GM19397 (cell line): ENCODE measurements at regions not wholly inside any gene's neighbourhood (a gene's known extent, or its start where the extent isn't known, plus 50 kb on each side); places are given as distances from the start of the nearest gene placed in this dataset.
"Not testable (repeated sequence)": the region's sequence is repeated elsewhere in the genome, so short reads cannot be mapped to it uniquely, and the experiment has no call there.

Experiments
- ATAC-seq: cut with Tn5 transposase; IDR thresholded peaks from one replicate; pipeline ENCODE4 v1.9.1; 2021; ENCODE audit warnings: mild to moderate bottlenecking, moderate library complexity; ENCODE audit not compliant: unreplicated experiment

DNA sequence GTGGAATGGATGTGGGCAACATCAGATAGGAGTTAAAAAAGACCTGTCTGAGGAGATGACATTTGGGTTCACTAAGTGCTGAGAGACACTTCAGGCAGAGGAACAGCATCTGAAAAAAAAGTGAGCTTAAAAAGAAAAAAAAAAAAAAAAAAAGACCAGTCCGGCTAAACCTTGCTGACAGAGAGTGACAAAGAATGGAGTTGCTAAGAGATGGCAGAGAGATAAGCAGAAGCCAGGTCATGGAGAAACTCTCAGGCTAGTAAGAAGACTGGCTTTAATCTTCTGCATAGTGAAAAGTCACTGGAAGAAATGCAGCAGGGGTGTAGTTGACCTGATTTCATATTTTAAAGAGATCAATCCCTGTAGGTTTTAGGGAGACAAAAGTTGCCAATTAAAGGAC lies 711.1 kb upstream of the SEMA3D start:
- no peak for ATAC-seq

DNA sequence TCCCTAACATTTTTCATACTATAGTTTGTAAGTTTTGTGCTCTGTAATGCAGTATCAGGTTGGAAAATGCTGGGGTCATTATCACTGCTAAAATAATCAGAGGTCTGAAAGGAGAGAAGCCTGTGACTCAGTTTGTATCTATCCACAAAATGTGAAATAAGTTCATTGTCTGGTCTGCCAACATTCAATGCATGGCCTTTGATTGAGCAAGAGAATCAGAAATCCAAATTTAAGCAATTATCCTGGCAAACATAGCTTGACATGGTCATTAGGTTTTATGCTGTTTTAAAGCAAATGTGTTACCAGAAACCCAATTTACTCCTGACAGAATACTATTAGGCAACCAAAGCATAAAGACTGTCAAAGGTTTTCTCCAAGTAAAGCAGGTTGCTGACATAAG lies 709.7 kb upstream of the SEMA3D start:
- no peak for ATAC-seq

DNA sequence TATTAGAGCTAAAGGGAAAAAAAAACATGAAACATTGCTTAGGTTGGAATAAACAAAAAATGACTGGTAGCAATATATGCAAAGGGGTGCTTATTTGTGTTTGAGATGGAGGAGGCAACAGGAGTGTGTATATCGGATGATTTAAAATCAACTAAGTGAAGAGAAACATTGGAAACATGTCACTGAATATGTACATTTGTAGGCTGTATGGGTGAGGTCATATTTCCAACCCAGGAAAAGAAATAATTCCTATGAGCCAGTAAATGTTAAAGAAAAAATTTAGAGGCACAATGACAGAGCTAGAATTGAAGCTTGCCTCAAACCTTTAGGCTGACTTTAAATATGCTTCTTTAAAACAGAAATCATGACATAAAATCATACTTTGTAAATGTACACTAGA lies 709.0 kb upstream of the SEMA3D start:
- ATAC-seq: no peak

DNA sequence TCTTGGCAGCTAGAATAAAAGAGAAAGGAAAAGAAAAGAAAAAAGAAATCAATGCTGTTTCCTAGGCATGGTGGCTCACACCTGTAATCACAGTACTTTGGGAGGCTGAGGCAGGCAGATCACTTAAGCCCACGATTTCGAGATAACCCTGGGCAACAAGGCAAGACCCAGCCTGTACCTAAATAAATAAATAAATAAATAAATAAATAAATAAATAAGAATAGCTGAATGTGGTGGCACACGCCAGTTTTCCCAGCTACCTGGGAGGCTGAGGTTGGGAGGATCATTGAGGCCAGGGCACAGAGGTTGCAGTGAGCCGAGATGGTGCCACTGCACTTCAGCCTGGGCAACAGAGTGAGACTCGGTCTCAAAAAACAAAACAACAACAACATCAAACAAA lies 705.0 kb upstream of the SEMA3D start:
- ATAC-seq: not testable (repeated sequence)

DNA sequence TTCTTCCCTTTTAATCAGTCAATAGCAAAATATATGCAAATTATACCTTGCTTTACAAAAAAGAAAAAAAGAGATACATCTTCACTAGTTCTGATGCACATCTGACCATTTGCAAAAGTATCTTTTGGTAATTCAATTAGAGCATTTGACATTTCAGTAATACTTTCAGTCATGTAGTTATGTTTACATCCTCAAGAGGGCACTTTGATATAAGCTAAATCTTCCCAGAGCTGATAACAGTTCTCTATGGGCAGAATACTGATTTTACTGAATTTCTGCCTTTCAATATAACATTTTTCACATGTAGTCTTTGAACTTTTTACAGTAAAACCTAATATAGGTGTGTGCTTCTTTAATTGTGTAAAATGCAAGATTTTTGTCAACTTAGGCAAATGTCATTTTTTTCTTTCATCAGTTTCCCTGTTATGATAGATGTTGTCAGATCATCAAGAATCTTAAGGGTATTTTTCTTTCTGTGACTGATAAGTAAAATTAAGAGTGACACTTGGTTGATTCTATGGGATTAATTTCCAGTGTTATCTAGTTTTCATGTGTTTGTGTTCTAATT lies 703.5 kb upstream of the SEMA3D start:
- no peak for ATAC-seq

DNA sequence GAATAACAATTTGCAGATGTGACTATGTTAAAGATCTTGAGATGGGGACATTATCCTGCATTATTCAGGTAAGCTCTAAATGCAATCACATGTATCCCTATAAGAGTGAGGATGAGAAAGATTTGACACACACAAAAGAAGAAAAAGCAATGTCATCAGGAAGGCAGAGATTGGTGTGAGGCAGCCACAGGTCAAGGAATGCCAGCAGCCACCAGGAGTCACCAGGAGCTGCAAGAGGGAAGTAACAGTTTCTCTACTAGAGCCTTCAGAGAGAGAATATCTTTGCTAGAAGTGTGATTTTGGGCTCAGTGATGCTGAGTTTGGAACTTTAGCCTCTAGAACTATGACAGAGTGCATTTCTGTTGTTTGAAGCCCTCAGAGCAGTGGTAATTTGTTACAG lies 700.3 kb upstream of the SEMA3D start:
- no peak for ATAC-seq

DNA sequence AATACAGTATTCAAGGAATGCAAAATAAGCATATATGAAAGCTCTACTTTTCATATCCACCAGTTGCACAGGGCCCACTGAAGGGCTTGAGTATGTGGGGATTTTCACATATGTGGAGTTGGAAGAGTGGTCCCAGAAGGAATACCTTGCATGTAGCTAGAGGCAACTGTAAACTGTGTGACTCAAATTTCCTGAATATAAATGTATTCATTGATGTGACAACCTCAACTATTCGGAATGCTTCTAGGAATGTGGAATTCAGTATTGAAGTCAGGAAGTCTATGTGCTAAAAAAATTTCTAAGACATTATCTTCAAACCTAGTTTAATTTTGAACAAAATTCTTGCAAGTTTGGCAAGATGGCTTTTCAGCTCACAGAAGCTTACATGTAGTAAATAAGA lies 695.5 kb upstream of the SEMA3D start:
- no peak for ATAC-seq

DNA sequence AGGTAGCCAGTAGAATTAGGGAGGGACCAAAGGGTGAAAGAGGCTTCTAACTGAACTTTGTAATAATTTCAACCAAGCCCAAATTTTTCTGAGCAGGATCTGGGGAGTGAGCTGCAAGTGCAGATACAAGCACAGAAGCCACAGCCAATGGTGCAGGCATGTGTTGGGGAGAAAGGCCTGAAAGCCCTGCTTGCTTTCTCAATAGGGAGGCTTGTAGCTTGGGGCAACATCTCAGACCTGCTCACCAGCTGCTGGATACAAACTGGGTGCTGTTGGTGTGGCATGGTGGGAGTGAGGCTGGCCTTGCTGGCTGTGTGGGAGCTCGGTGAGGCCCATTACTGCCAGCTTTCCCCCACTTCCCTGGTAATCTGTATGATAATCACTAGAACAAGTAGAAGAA lies 688.5 kb upstream of the SEMA3D start:
- ATAC-seq: no peak

DNA sequence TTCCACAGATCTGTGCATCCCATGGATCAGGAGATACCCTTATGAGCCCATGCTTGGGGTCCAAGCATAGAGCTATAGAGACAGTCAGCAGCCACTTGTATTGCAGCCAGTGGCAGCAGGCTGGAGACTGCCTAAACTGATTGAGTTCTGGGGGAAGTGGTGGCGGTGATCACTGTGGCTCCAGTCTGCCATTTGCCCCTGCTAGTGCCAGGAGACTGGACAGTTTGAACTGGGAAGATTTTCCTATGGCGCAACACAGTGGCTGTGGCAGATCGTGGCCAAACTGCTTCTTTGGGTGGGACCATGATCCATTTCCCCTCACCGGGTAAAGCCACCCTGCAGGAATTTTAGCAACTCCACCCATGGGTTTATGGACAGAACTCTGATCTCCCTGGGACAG lies 679.7 kb upstream of the SEMA3D start:
- ATAC-seq: no peak

DNA sequence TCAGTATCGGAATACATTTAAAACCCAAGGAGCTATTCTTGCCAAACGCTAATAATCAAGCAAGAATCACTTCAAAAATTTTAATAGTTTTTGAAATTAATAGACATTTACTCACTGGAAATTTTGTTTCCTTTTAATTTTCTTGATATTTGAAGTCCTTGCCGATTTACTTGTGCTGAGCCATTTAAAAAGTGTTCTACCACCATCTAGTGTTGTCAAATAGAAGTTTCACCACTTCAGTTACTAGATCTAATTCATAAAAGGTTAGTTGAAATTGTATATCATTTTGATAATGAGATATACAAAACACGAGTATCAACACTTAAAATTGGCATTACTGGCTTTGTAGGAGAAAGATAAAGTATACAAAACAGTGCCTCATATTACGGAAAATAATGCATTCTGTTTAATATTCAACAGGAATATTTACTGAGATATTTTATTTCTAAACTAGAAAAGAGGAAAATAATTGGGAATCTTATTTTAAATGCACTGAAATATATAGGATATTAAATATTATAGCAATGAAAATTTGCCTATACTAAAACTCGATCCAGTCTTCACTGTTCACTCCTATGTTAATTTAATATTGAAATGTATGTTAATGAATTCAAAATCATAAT lies 664.8 kb upstream of the SEMA3D start:
- no peak for ATAC-seq

DNA sequence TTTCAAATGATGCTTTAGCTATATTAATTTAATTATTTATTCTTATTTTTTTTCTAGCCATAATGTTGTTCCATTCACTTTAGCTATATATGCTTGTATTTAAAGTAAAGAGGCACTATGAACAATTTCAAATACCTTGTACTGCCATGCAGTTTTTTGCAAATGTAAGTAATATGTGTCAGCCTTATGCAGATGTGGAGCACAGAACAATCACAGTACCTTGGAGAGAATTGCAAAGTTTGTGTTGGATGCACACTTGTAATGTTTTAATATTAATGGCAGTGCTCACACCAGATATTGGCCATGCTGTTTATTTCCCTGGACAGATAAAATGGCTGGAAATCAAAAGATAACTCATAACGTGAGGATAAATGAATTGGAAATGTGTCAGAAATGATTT lies 663.5 kb upstream of the SEMA3D start:
- ATAC-seq: no peak

DNA sequence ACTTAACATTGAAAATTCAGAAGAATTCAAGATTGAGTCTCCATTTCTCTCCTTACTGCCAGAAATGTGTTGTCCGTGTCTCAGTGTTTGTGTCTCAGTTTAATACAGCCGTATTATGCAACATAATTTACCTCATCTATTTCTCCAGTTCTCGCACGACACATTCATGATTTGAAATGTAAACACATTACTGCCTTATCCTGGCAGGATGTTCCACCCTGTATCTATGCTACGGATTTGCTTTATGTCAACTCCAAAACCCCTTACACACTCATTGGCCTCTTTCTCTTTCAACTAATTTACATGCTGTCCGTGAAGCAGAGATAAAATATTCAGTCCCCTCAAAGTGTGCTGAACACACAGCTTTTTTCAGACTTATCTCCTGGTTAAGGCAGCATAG lies 653.7 kb upstream of the SEMA3D start:
- no peak for ATAC-seq

DNA sequence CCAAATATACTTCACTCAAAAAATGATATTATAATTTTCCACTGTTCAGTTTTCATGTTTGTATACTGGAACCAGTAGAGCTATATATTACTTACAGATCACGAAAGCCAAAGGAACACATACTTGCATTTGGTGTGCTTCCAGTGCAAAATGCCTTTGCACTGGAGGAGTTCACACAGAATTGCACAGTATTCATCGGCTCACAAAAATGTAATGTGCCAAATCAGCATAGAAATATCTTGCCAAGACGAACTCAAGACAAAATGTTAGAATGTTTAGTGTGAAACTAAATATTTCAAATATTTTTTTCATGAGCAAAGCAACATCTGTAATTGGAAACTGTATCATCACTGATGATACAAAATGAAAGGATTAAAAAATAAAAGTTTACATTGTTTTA lies 646.2 kb upstream of the SEMA3D start:
- ATAC-seq: no peak

DNA sequence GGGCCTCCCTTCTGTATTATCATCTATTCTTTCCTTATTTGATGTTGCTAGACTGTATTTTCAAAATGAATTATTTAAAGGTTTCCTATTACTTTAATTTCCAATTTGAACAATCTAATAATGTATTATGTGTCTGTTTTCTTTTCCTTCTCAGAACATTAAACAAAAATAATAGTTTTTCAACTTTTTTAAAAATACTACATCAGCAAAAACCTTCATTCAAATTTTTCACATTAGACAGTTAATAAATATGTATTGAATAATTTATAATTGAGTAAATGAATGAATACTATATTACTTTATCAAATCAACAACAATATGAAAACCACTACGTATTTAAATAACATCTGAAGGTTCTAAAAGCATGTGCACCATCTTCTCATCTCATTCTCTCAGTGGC lies 644.1 kb upstream of the SEMA3D start:
- ATAC-seq: no peak

DNA sequence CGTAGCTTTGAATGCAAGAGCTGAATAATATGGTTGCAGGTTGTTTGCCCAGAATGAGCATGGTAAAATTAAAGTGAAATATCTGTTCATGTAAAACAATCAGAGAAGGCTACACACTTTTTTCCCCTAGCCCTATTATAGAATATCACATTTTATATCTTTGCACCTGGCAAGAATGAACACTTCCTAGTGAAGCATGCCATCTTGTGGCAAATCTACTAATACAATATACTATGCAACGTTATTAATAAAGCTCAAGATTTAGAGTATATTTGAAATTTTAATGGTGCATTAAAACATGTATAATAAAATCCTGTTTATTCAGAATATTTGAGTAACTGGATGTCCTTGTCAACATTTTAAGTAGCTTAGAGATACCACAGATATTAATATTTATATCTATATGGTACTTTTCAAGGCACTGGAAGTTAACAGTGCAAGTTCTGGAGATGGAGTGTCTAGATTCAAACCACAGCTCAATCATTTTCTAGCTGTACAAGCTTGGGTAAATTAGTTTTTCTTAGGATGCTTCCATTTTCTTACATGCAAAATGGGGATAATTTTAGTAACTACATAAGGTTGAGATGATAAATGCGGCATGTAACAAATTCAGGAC lies 643.1 kb upstream of the SEMA3D start:
- no peak for ATAC-seq

DNA sequence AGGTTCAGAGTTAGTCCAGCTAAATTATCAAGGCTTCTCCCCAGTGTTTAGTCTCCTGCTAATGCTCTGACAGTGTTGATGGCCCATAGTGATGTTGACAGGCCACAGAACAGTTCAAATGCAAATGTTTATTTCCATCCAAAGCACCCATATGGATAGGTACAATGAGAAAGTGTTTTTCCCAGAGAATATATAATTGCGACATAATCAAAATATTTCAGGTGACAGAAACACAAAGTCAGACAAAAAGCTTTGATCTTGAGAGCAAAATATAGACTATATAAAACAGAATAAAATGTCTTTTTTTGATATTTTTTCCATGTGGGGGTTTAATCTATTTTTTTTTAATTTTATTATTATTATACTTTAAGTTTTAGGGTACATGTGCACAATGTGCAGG lies 642.3 kb upstream of the SEMA3D start:
- no peak for ATAC-seq

DNA sequence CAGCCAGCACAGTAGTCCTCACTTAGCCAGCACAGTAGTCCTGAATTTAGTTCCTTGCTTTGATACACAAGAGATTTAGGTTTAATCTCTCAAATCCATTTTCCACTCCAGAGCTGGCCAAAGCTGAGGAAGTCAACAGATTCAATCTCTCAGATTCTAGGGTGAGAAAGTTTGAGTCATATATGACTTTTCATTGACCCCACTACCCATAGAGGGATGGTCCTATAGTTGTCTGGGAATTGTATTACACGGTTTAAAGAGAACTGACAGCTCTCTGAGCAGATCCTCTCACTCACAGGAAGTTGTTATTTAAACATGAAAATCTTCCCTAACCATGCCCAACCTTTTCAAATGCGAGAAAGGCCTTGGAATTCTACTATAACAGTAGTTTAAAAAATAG lies 641.8 kb upstream of the SEMA3D start:
- no peak for ATAC-seq

DNA sequence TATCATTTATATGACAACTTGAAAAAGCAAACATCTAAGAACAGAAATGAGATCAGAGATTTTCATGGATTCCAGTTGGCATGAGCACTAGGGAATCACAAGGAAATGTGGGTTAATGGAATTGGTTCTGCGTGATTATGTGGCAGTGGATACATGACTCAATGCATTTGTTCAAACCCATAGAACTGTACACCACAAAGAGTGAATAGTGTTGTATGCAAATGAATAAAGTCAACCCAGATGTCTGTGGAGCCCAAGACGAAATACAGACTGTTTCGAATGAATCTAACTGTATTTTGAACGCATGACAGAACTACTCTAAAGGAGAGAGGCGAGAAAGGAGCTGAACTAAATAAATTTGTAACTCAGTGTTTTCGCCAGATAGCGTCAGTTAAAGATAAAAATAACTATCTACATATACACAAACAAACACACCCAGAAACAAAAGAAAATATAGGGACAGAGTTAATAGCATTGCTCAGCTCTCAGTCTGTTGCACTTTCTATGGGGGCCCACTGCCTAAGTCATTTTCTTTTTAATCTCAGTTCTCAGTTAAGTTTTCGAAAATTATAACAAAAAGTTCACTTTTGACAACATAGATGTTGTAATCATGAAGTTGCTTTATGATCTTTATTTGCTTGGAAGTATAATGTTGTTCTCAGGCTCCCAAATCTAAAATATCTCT lies 636.7 kb upstream of the SEMA3D start:
- ATAC-seq: no peak

DNA sequence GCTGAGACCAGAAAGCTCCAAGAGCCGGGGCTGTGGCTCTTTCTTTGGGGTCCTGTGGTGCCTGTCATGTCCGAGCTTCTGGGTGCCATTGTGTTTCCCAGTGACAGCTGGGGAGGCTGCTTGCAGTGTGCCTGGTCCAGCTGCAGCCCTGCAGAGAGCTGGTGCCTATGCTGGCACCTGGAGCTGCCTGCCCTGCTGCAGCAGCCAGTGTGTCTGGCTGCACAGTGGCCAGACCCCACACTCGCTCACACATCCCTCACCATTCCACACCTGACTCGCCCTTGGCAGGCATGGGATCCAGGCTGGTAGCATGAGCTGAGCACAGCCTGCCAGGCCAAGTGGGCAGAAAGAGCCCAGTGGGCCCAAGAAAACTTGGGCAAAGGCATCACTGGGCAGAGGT lies 635.1 kb upstream of the SEMA3D start:
- no peak for ATAC-seq

DNA sequence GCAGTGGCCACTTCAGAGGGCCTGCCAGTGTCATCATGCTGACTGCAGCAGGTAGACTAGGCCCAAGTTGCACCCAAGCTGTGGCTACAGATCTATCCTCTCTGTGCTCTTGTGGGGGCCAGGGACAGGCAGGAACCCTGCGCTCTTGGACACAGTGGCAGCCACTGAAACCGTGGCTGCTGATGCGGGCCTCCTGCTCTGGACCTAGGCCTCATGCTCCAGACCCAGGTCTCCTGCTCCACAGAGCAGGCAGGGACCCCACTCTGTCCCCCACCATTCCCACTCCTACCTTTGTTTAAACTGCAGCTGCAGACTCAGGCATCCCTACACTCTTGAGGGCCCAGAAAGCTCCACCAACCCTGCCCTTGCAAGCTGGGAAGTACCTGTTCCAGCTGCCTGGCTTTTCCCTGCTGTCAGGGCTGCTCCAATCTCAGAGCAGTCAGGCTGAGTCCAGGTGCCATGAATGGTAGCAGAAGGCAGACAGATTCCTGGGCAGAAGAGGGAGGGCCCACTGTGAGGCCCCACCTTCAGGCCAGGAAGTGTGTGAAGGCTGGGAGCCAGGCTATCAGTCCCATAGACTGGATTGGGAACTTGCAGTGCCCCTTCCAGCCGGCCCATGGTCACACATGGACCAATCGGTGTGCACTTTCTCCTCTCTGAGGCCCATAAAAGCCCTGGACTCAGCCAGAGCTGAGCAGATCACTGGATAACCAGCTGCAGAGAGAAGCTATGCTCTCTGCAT lies 634.0 kb upstream of the SEMA3D start:
- ATAC-seq: no peak

DNA sequence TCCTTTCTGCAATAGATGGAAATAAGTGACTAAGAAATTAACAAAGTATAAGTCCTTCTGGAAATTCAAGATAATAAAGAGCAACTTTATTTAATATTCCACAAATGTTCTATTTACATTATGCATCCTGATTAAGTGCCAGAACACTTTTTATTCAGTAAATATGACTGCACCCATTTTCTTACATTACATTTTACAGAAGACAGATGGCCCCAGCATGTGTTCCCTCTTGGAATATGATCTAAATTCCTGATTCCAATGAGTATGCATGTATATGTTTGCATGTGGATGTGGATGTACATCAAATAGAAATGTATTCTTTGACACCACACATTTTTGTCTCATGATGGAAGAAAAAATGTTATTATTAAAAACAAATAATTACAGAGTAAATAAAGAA lies 628.7 kb upstream of the SEMA3D start:
- ATAC-seq: no peak

DNA sequence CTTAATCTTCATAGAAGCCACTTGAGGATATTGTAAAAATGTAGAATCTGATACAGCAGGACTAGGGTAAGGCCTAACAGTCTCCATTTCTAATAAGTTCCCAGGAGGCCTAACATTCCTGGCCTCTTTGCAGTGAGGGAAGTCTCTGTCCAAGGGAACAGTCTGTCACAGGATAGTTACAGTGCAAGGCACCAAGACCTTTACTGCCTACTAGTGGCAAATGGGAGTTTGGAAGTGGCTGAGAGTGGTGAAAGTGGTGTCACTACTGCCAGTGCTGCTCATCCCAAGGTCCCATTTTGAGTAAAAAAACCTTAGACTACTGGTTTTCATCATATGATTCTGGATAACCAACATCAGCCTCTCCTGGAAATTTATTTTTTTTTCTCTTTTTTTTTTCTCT lies 619.5 kb upstream of the SEMA3D start:
- no peak for ATAC-seq
